AG09309 (cell line): ENCODE measurements at regions not wholly inside any gene's neighbourhood (a gene's known extent, or its start where the extent isn't known, plus 50 kb on each side); places are given as distances from the start of the nearest gene placed in this dataset.

Experiments
- DNase-seq: peaks from one replicate; pipeline ENCODE4 v3.0.0-alpha.2; 2010; ENCODE audit warnings: low read depth
- H3K4me3 ChIP-seq: 2 replicates; pipeline ENCODE4 v1.5.1; 2011; ENCODE audit warnings: mild to moderate bottlenecking, low read depth, low read length, moderate library complexity; ENCODE audit not compliant: control insufficient read depth
- TF ChIP-seq, protein P1 (sequence below): IDR thresholded peaks from 2 replicates; pipeline ENCODE4 v1.5.1; 2011; ENCODE audit warnings: mild to moderate bottlenecking, low read depth, low read length, inconsistent platforms; ENCODE audit not compliant: insufficient read depth, control insufficient read depth; ENCODE audit errors: missing control alignments

DNA sequence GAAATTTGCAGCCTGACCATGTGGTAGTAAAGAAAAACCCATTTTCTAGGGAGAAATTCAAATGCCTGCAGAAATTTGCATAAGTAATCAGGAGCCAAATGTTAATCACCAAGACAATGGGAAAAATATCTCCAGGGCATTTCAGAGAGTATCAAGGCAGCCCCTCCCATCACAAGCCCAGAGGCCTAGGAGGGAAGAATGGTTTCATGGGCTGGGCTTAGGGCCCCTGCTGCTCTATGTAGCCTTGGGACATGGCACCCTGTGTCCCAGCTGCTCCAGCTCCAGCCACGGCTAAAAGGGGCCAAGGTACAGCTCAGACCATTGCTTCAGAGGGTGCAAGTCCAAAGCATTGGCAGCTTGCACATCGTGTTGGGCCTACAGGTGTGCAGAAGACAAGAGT, 117.2 kb upstream of the RALGAPA2 start:
- no peak for DNase-seq
- TF ChIP-seq, protein P1, sequence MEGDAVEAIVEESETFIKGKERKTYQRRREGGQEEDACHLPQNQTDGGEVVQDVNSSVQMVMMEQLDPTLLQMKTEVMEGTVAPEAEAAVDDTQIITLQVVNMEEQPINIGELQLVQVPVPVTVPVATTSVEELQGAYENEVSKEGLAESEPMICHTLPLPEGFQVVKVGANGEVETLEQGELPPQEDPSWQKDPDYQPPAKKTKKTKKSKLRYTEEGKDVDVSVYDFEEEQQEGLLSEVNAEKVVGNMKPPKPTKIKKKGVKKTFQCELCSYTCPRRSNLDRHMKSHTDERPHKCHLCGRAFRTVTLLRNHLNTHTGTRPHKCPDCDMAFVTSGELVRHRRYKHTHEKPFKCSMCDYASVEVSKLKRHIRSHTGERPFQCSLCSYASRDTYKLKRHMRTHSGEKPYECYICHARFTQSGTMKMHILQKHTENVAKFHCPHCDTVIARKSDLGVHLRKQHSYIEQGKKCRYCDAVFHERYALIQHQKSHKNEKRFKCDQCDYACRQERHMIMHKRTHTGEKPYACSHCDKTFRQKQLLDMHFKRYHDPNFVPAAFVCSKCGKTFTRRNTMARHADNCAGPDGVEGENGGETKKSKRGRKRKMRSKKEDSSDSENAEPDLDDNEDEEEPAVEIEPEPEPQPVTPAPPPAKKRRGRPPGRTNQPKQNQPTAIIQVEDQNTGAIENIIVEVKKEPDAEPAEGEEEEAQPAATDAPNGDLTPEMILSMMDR: no peak
- H3K4me3 ChIP-seq: no peak overlapping the region

DNA sequence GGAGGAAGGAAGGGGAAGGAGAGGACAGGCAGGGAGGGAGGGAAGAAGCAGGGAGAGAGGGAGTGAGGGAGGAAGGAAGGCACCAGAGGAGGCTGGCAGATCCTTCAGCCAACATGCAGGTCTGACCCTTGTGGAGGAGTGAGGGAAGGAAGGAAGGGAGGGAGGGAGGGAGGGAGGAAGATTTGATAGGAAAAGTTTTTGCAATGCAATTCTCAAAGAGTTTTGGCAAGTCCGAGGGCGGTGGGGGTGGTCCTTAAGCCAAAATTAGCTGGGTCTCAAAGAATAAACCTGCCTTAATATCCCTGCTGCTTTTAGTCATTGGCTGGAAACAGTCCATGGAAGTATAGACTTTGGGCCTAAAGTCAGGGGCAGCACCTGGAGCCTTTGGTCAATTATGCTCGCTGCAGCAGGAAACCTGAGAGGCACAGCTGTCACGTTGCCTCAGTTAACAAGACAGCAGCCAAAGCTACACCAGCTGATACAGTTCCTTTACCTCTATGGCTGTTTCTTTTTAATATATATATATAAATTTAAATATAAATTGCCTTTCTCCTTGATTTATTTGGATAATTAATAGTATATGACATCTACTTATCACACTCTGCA, 115.7 kb upstream of the RALGAPA2 start:
- no peak for DNase-seq
- TF ChIP-seq, protein P1: no peak
- no peak overlapping the region for H3K4me3 ChIP-seq

DNA sequence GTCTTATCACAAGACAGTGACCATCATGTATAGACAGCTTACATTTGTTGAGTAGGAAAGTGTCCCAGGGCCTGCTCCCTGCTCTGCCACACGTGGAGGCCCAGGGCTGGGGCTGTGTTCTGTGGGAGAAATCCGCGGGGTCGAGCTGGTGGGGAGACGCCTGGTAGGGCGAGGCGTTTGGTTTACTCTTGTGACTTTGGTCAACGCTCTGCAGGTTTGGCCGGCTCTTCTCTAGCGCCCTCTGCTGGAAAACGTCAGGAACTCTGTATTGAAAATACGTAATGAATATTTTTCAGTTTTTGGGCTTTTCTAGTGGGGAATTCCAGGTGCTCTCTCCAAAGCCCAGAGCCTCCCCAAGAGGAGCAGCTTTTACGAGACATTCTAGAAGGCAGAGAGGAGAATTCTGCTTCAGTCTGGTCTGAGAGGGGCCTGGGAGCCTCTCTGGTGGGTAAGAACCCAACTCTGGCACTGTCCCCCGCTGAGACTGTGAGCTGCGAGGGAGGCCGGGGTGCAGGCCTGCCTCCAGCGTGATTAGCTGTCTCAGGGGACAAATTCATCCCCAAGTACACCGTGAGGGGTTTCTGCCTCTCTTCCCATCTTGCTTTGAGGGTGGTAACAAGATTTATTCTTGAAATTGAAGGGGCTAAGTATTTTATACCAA, 112.6 kb upstream of the RALGAPA2 start:
- TF ChIP-seq, protein P1: peak; percentile 62
- no peak for DNase-seq
- H3K4me3 ChIP-seq: no peak overlapping the region

DNA sequence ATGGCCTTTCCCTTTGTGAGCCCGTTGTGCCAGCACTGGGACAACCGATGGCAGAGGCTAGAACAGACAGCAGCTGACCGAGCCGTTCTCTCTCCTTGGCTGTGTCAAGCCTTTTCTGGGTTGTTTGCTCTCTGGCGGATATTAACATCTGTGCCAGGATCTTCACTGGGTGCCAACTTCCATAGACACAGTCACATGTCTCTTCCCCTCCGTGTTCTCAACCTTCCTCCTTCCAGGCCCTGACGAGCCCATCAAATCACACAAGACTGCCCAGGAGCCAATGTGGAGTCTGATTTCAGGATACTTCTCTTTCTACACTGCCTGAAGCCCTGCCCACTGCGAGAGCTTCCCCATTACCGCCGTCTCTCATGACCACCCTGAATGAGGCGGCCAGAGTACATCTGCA, 111.0 kb upstream of the RALGAPA2 start:
- H3K4me3 ChIP-seq: no peak overlapping the region
- TF ChIP-seq, protein P1: no peak
- no peak for DNase-seq

DNA sequence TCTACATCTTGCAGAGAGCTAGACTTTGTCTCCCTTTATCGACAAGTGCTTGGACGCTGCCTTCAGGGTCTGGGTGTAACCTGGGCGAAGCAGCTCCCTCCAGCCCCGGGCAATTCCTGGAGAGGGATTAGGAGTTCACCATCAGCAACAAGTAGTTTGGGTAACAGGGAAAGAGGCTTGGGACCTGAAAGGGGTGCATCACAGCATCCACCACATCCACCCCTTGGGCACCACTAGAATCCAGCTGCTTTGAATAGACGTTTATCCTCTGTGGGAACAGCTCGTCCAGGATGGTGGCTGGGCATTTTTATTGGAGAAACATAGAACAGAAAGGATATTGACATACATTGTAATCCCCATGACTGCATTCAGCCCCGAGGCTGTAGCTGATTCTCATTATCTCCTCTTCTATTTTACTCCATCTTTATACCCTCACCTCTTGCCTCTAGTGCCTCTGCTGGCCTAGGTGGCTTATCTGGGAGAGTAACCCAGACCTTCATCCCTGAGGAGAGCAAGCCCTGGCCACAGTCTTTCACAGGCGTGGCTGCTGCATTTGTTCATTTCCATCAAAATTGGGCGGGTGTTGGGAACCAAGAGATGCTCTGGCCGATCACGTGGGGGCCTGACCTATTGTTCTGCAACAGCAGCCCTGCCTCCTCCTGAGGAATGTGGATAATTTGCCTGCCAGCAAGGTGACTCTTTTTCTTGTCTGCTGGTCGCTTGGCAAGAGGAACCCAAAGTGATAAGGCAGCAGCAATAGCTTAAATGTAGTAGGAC, 109.2 kb upstream of the RALGAPA2 start:
- no peak overlapping the region for H3K4me3 ChIP-seq
- DNase-seq: no peak
- TF ChIP-seq, protein P1: no peak

DNA sequence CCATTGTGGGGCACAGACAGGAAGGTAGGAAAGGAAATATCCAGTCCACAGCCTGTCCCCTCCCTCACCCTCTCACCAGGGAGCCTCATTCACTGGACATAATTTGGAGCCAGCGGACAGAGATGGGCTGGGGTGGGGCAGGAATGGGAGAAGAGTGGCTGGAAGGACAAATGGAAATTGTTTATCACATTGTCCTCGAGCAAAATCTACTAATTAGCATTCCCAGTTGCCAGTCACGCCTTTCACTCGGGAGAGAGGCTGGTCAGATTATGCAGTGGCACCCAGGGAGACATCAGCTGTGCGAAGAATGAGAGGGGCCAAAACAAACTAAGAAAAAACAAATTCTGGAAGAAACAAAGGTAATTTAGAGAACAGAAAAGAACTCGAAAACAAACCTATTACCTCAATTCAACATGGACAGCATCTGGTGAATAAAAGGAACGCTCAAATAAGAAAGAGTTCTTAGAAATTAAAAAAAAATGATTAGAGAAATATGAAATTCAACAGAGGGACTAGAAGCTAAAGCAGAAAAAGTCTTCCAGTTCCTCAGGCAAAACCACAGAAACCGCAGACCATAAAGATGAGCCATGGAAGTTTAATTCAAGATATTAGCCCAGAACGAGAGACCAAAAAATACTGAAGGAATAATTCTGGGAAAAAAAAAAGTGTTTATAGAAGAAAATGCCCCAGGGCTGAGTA, 108.5 kb upstream of the RALGAPA2 start:
- TF ChIP-seq, protein P1: no peak
- no peak for DNase-seq
- no peak overlapping the region for H3K4me3 ChIP-seq
